HG03457 (cell line): ENCODE measurements at regions not wholly inside any gene's neighbourhood (a gene's known extent, or its start where the extent isn't known, plus 50 kb on each side); places are given as distances from the start of the nearest gene placed in this dataset.
"Not testable (repeated sequence)": the region's sequence is repeated elsewhere in the genome, so short reads cannot be mapped to it uniquely, and the experiment has no call there.

Experiments
- ATAC-seq: cut with Tn5 transposase; IDR thresholded peaks from one replicate; pipeline ENCODE4 v1.9.1; 2021; ENCODE audit warnings: moderate number of reproducible peaks; ENCODE audit not compliant: unreplicated experiment

GRCh38 chr16:31581065-31581464 lies 53.4 kb downstream of the AHSP start:
- ATAC-seq = not testable (repeated sequence)

- ATAC-seq = not testable (repeated sequence)
Measured at GRCh38 chr16:31601737-31602384, 74.2 kb downstream of the AHSP start.

GRCh38 chr16:31618130-31618529 lies 90.4 kb downstream of the AHSP start:
- no peak for ATAC-seq

GRCh38 chr16:31636433-31636832 lies 108.7 kb downstream of the AHSP start:
- ATAC-seq = no peak

- no peak for ATAC-seq
Measured at GRCh38 chr16:31641279-31641678, 113.6 kb downstream of the AHSP start.

- not testable (repeated sequence) for ATAC-seq
Measured at GRCh38 chr16:31655674-31656073, 128.0 kb downstream of the AHSP start.

- ATAC-seq = no peak
Measured at GRCh38 chr16:31664683-31665482, 137.2 kb downstream of the AHSP start.

- no peak for ATAC-seq
Measured at GRCh38 chr16:31674686-31675085, 147.0 kb downstream of the AHSP start.

GRCh38 chr16:31676731-31677130 lies 149.0 kb downstream of the AHSP start:
- ATAC-seq = no peak

- no peak for ATAC-seq
Measured at GRCh38 chr16:31678649-31679325, 151.1 kb downstream of the AHSP start.

GRCh38 chr16:31689331-31689730 lies 161.6 kb downstream of the AHSP start:
- ATAC-seq = not testable (repeated sequence)

GRCh38 chr16:31692338-31692737 lies 164.6 kb downstream of the AHSP start:
- ATAC-seq = not testable (repeated sequence)

- no peak for ATAC-seq
Measured at GRCh38 chr16:31693733-31694132, 166.0 kb downstream of the AHSP start.

GRCh38 chr16:31694461-31694860 lies 166.8 kb downstream of the AHSP start:
- ATAC-seq = no peak

GRCh38 chr16:31695667-31696066 lies 168.0 kb downstream of the AHSP start:
- ATAC-seq = no peak

- no peak for ATAC-seq
Measured at GRCh38 chr16:31696968-31697743, 169.5 kb downstream of the AHSP start.

GRCh38 chr16:31697744-31698125 lies 170.0 kb downstream of the AHSP start:
- no peak for ATAC-seq

- ATAC-seq = no peak
Measured at GRCh38 chr16:31698901-31699300, 171.2 kb downstream of the AHSP start.

GRCh38 chr16:31699601-31700000 lies 171.9 kb downstream of the AHSP start:
- ATAC-seq = no peak

- no peak for ATAC-seq
Measured at GRCh38 chr16:31700200-31700529, 172.5 kb downstream of the AHSP start.
